ENCODE measurements at regions not wholly inside any gene's neighbourhood (a gene's known extent, or its start where the extent isn't known, plus 50 kb on each side); places are given as distances from the start of the nearest gene placed in this dataset.
"Not testable (repeated sequence)": the region's sequence is repeated elsewhere in the genome, so short reads cannot be mapped to it uniquely, and the experiment has no call there.

GRCh38 chr4:93923570-93923969, 95.0 kb downstream of the ATOH1 start:
- TF ChIP-seq CTCF (IDR thresholded peaks at IDR 0.05; ENCODE audit: insufficient read depth, low read depth, low read length); EZH2 (IDR thresholded peaks at IDR 0.05; ENCODE audit: insufficient read depth, low read length): not testable (repeated sequence)
